Kidney (tissue), 13 donors: ENCODE measurements at regions not wholly inside any gene's neighbourhood (a gene's known extent, or its start where the extent isn't known, plus 50 kb on each side); places are given as distances from the start of the nearest gene placed in this dataset.

Experiments
- DNase-seq, 5 donors: peaks; one replicate each; pipeline ENCODE4 v3.0.0-alpha.2; 2013 to 2020
- FAIRE-seq: peaks from 2 replicates; lab custom pipeline; 2012; peaks lifted over from hg19 to GRCh38; lab: Jason Lieb, UNC
- H3K27ac ChIP-seq, 2 donors: one replicate each; pipeline ENCODE4 v1.7.0; 2013; ENCODE audit warnings: low read depth in 2 of 2, low read length in 2 of 2, inconsistent platforms in 1 of 2
- H3K27me3 ChIP-seq: one replicate; pipeline ENCODE4 v1.7.1; 2013; ENCODE audit warnings: low read length, inconsistent platforms; ENCODE audit not compliant: control insufficient read depth, insufficient read depth
- H3K36me3 ChIP-seq, 3 donors: one replicate each; pipeline versions ENCODE4 v1.7.0 to v1.7.1; 2013; ENCODE audit warnings: low read length in 3 of 3, control low read depth in 1 of 3, inconsistent platforms in 1 of 3; ENCODE audit not compliant: insufficient read depth in 3 of 3, control insufficient read depth in 2 of 3
- H3K4me1 ChIP-seq, 3 donors: one replicate each; pipeline versions ENCODE4 v1.7.0 to v1.7.1; 2013; ENCODE audit warnings: low read length in 3 of 3, inconsistent platforms in 1 of 3, low read depth in 1 of 3; ENCODE audit not compliant: control insufficient read depth in 2 of 3, insufficient read depth in 2 of 3
- H3K4me3 ChIP-seq, 3 donors: one replicate each; pipeline versions ENCODE4 v1.7.0 to v1.8.1; 2013; ENCODE audit warnings: low read length in 3 of 3, control low read depth in 1 of 3, inconsistent platforms in 1 of 3
- H3K9ac ChIP-seq, 3 donors: one replicate each; pipeline versions ENCODE4 v1.7.0 to v1.7.1; 2013; ENCODE audit warnings: low read length in 3 of 3, control low read depth in 1 of 3, inconsistent platforms in 1 of 3
- H3K9me3 ChIP-seq, 3 donors: one replicate each; pipeline versions ENCODE4 v1.7.0 to v1.7.1; 2013; ENCODE audit warnings: low read length in 3 of 3, control low read depth in 1 of 3, inconsistent platforms in 1 of 3; ENCODE audit not compliant: control insufficient read depth in 2 of 3, insufficient read depth in 1 of 3
- intact Hi-C: fragments of 100-400 bp; cut with DNase I; formaldehyde crosslinking; loops from one replicate; pipeline ENCODE4 v1.11.1; 2022
- TF ChIP-seq, protein P1 (sequence below): IDR thresholded peaks from 3 replicates; pipeline ENCODE4 v1.5.1; 2012; ENCODE audit warnings: mild to moderate bottlenecking, moderate library complexity, borderline replicate concordance; ENCODE audit not compliant: insufficient read depth; ENCODE audit errors: extremely low read depth
- donor health status: control.
- donor health status: control.
- donor health status: control.
- donor health status: control.
- donor health status: control.
- donor health status: DM: yes; HTN: yes; CAD: no.
- donor health status: Normal renal cell carcinoma (clear cell type).

DNA sequence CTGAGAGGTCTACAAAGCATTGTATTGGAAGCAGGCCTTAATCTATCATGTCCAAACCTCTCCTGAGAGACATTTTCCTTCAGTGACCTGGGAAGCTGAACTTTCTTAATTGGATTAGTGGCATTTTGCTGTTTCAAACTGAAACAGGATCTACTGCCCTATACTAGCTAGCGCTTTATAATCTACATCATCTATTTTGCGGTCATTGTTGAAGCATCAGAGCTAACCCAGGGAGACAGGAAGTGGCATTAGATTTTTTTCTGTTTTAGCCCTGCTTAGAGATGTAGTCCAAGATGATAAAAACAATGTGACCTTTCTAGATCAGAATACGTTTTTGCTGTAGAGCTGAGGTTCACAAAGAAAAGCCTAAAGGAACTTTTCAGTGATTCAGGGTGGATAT lies 147.4 kb upstream of the AGR3 start:
- DNase-seq (no peak), FAIRE-seq (no peak)
- no peak overlapping the region for H3K27ac ChIP-seq
- no peak overlapping the region for H3K9ac ChIP-seq
- no peaks in the 10 kb centered on the region for H3K9me3 ChIP-seq
- TF ChIP-seq, protein P1, sequence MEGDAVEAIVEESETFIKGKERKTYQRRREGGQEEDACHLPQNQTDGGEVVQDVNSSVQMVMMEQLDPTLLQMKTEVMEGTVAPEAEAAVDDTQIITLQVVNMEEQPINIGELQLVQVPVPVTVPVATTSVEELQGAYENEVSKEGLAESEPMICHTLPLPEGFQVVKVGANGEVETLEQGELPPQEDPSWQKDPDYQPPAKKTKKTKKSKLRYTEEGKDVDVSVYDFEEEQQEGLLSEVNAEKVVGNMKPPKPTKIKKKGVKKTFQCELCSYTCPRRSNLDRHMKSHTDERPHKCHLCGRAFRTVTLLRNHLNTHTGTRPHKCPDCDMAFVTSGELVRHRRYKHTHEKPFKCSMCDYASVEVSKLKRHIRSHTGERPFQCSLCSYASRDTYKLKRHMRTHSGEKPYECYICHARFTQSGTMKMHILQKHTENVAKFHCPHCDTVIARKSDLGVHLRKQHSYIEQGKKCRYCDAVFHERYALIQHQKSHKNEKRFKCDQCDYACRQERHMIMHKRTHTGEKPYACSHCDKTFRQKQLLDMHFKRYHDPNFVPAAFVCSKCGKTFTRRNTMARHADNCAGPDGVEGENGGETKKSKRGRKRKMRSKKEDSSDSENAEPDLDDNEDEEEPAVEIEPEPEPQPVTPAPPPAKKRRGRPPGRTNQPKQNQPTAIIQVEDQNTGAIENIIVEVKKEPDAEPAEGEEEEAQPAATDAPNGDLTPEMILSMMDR: no peak
- H3K27me3 ChIP-seq: no peaks in the 10 kb centered on the region
- H3K4me1 ChIP-seq: no peaks in the 10 kb centered on the region
- no peak overlapping the region for H3K4me3 ChIP-seq
- no peaks in the 10 kb centered on the region for H3K36me3 ChIP-seq
- intact Hi-C loops: no loop called here

DNA sequence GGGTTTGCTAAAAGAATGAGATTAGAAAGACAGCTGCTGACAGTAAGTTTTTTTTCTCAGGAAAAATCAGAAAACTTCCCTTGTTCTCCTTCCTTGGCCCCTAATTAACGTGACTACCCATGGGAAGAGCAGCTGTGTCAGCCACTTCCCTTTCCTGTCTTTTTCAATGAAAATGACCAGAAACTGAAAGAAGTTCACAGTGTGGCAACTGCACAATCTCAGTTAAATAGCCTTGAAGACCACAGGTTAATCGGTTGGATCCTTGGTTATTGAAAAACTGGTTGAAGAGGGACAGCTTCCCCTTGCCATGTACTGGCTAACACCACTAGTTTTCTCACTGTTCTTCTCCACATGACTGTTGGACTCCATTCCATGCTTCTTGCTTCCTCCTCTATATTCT lies 148.8 kb upstream of the AGR3 start:
- no peak overlapping the region for H3K4me3 ChIP-seq
- DNase-seq: no peak
- H3K27me3 ChIP-seq: no peaks in the 10 kb centered on the region
- H3K27ac ChIP-seq: no peak overlapping the region
- no peaks in the 10 kb centered on the region for H3K4me1 ChIP-seq
- TF ChIP-seq, protein P1: no peak
- FAIRE-seq: no peak
- no peak overlapping the region for H3K9ac ChIP-seq
- intact Hi-C loops: no loop called here
- H3K9me3 ChIP-seq: no peaks in the 10 kb centered on the region
- H3K36me3 ChIP-seq: no peaks in the 10 kb centered on the region

DNA sequence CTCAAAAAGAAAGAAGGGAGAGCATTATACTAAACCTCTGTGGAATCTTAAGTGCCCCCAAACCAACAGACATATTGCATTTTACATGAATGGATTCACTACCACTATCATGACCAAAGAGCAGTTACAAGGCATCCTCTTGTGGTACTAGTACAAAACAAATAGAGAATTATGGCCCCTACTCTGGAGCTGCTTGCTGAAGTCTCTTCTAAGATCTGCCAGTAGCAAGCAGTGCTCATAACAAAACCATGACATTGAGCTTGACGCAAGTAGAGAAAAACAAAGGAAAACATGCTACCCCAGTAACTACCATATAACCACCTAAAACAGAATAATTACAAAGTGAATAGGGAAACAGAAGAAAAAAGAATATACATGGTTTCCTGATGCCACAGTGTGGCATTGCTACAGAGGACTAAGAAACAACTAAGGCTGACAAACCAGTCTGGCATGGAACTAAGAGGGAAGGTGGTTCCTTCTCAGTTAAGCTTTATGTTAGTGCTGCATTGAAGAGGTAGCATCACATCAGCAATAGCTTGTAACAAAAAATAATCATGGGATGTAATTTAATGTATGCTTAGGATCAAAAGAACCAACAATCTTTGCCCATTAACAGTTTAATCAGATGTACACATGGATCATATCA lies 150.2 kb upstream of the AGR3 start:
- Histone ChIP-seq H3K4me1 (no peaks in the 10 kb centered on the region), H3K27ac (no peak overlapping the region), H3K9me3 (no peaks in the 10 kb centered on the region), H3K36me3 (no peaks in the 10 kb centered on the region), H3K27me3 (no peaks in the 10 kb centered on the region), H3K4me3 (no peak overlapping the region), H3K9ac (no peak overlapping the region)
- DNase-seq: no peak
- TF ChIP-seq, protein P1: no peak
- intact Hi-C loops: no loop called here
- FAIRE-seq: no peak

DNA sequence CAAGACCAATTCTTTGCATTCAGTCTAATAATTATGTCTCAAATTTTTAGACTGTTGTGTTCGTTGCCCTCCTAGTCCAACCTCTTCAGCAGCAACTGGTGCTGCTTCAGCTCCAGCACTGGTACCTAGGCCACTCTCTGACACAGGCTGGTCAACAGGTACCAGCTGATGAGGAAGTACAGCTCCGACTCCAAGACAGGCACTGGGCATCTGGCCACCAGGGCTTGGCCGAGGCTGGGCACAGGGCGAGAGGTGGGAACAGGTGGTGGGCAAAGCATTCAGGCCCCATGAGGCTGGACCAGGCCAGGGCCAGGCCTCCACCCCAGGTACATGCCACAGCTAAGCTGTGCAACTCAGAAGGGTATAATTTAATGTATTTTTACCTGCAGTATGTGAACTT lies 151.5 kb upstream of the AGR3 start:
- TF ChIP-seq, protein P1: no peak
- Histone ChIP-seq H3K9ac (no peak overlapping the region), H3K36me3 (no peaks in the 10 kb centered on the region), H3K4me1 (no peaks in the 10 kb centered on the region), H3K27ac (no peak overlapping the region), H3K9me3 (no peaks in the 10 kb centered on the region), H3K4me3 (no peak overlapping the region), H3K27me3 (no peaks in the 10 kb centered on the region)
- intact Hi-C loops: no loop called here
- DNase-seq (peak in 1 of 5 donors; percentile 60), FAIRE-seq (no peak)
